VCaP (cell line): ENCODE measurements at regions not wholly inside any gene's neighbourhood (a gene's known extent, or its start where the extent isn't known, plus 50 kb on each side); places are given as distances from the start of the nearest gene placed in this dataset.

Experiments
- H3K27ac ChIP-seq: fragments of 450-650 bp; 2 replicates; pipeline ENCODE4 v1.5.1; 2017
- TF ChIP-seq, protein P1 (sequence below): fragments of 450-650 bp; conservative IDR thresholded peaks from 2 replicates; pipeline ENCODE4 v1.5.1; 2017; ENCODE audit warnings: mild to moderate bottlenecking, moderate library complexity

DNA sequence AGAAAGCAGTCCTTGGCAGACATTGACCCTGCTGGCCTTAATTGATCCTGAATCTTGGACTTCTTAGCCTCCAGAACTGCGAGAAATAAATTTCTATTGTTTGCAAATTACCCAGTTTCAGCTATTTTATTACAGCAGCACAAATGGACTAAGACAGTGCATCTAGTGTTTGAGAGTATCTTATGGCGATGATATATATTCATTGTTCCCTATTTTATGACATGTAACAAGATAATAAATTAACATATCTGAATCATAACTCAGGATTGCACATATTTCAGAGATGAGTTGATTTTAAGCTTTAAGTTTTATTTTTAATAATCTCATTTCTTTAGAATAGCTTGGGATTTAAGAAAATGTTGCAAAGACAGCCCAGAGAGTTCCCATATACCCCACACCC, 167.4 kb upstream of the FOXG1 start:
- H3K27ac ChIP-seq: no peak overlapping the region
- TF ChIP-seq, protein P1, sequence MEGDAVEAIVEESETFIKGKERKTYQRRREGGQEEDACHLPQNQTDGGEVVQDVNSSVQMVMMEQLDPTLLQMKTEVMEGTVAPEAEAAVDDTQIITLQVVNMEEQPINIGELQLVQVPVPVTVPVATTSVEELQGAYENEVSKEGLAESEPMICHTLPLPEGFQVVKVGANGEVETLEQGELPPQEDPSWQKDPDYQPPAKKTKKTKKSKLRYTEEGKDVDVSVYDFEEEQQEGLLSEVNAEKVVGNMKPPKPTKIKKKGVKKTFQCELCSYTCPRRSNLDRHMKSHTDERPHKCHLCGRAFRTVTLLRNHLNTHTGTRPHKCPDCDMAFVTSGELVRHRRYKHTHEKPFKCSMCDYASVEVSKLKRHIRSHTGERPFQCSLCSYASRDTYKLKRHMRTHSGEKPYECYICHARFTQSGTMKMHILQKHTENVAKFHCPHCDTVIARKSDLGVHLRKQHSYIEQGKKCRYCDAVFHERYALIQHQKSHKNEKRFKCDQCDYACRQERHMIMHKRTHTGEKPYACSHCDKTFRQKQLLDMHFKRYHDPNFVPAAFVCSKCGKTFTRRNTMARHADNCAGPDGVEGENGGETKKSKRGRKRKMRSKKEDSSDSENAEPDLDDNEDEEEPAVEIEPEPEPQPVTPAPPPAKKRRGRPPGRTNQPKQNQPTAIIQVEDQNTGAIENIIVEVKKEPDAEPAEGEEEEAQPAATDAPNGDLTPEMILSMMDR: no peak

DNA sequence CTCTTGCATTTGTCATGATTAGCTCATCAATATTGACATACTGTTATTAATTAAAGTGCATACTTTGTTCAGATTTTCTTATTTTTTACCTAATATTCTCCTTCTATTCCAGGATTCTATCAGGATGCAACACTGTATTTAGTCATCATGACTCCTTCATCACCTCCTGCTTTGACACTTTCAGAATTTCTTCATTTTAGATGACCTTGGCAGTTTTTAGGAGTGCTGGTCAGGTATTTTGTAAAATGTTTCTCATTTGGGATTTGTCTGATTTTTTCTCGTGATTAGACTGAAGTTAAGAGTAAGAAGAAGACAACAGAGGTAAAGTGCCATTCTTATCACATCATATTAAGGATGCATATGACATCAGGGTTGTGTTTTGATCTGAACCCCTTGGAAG, 167.0 kb upstream of the FOXG1 start:
- TF ChIP-seq, protein P1: no peak
- no peak overlapping the region for H3K27ac ChIP-seq

DNA sequence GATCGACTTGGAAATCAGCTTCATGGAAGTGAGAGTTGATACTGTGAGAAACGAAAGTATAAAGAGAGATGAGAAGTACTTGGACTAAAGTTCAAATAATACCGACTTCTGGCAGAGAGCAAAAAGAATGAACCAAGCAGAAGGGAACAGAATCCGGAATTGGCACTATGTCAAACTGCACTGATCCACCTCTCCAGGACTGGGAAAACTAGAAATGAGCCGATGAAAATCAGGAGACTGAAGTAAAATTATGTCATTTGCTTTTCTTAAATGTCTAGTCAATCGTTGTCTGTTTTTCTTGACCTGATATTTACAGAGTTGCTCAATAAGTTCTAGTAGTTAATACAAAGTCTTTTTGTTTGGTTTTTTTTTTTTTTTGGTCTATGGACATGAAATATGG, 163.0 kb upstream of the FOXG1 start:
- TF ChIP-seq, protein P1: no peak
- no peak overlapping the region for H3K27ac ChIP-seq

DNA sequence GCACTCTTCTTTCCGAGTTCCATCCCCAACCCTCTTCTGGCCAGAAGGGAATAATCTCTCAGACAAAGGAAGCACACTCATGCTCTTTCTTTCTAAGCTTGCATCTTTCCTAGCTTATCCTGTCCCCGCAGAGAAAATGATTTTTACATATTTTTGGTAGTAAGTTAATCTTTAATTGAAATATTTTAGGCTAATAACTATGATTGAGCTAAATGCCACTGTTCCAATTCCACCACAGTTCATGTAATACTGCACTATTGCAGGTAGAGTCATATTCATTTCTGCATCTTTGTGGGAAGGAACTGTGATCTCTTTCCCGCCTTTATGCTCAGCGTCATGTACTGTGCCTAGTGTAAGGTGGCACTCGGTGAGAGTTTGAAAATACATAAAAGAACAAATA, 158.9 kb upstream of the FOXG1 start:
- no peak overlapping the region for H3K27ac ChIP-seq
- TF ChIP-seq, protein P1: no peak

DNA sequence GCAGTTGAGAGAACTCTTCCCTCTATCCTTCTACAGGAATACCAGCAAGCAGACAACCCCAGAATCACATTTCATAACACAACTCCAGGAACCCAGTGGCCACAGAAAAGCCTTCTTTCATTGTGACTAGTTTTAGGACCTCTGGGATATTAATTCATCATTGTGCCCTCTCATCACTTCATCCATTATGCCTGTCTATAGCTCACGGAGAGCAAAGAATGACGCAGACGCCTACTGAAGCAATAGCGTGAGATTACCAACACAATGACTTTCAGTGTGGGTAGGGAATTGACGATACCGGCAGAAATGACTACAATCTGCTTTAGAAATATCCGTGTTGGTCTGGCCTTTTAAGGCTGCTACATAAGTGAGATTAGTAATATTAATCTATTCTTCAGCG, 158.1 kb upstream of the FOXG1 start:
- no peak overlapping the region for H3K27ac ChIP-seq
- TF ChIP-seq, protein P1: no peak

DNA sequence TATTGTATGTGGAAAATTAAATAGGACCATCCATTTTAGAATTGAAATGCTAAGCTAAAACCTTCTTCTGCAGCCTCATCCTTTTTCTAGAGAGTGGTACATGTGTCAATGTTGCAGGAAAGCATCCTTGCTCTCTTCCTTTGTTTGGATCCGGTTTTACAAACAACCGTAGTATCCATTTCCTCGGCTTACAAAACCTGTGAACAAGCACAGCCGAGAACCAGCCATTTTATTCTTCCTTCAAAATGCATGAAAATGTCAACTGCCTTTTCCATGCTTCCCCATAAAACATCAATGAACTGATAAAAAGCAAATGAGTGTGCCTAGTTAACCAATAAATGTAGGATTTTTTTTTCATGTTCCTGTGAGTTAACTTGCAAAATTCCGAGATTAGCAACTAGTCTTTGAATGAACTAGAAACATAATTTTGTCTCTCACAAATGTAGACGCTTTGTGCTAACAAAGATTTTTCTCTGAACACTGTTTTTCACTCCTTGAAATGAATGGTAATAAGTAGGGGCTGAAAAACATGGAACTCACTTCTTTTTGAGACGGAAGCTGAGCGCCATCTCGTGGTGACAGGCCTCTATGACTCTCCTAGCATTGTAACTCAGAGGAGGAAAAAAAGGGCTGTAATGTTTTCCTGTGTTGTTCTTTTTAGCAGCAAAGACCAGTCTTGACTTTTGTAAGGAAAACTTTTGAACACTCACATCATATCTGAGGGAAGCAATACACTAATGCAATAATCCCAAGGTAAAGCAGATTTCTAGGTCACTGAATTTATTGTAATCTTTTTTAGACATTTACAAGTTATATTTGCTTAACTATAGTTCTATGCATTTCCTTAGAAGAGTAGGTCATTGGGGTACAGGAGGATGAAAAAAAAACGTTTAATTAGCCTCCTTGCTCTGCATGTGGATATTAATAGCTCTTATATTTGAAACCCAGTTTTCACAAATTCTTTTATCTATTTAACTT, 157.4 kb upstream of the FOXG1 start:
- TF ChIP-seq, protein P1: peak; percentile 92
- H3K27ac ChIP-seq: no peak overlapping the region

DNA sequence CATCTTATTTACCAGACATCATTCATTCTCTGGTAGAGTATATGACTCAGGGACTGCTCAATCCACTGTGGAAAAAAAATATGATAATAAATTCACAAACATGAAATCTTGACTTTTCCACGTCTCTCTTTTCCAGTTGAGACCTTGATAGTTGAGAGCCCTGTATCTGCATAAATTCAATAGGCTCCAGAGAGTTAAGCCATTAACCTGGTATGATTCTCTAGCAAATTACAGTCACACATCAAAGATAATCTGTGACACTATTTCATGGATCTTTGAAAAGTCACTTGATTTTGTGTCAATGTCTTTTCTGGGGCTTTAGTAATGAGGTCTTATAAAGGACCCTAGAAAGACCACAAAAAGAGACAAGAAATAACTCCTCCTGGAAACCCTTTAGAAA, 154.2 kb upstream of the FOXG1 start:
- H3K27ac ChIP-seq: no peak overlapping the region
- TF ChIP-seq, protein P1: no peak
